ENCODE measurements at regions not wholly inside any gene's neighbourhood (a gene's known extent, or its start where the extent isn't known, plus 50 kb on each side); places are given as distances from the start of the nearest gene placed in this dataset.

GRCh38 chr2:83233781-83234180, 1225.3 kb downstream of the SUCLG1 start:
- Histone ChIP-seq H3K27ac (no peak overlapping the region), H3K9me3 (no peaks in the 10 kb centered on the region), H3K4me3 (no peak overlapping the region), H3K4me1 (no peaks in the 10 kb centered on the region), H3K36me3 (replicated peaks in 1 of 2; ENCODE audit: insufficient read depth in 1 of 2, low read depth in 2 of 2) (no peaks in the 10 kb centered on the region), H3K27me3 (no peaks in the 10 kb centered on the region)
- WGBS, 2 donors, result 27 to 34% methylated on average over 2 of the region's 2 CpGs
- intact Hi-C loops (cut with DNase I), result no loop called here
- no peak for TF ChIP-seq POLR2A (IDR thresholded peaks at IDR 0.05)
- TF ChIP-seq CTCF (IDR thresholded peaks at IDR 0.05), result no peak
- ATAC-seq, result no peak
- no peak for DNase-seq

- intact Hi-C loops (cut with DNase I), result no loop called here
- H3K27ac ChIP-seq, result no peak overlapping the region
- no peak overlapping the region for H3K4me3 ChIP-seq
- H3K36me3 ChIP-seq (replicated peaks in 1 of 2; ENCODE audit: insufficient read depth in 1 of 2, low read depth in 2 of 2), result no peaks in the 10 kb centered on the region
- DNase-seq (no peak), ATAC-seq (no peak)
- H3K9me3 ChIP-seq, result no peaks in the 10 kb centered on the region
- no peaks in the 10 kb centered on the region for H3K27me3 ChIP-seq
- TF ChIP-seq CTCF (IDR thresholded peaks at IDR 0.05) (no peak), POLR2A (IDR thresholded peaks at IDR 0.05) (no peak)
- H3K4me1 ChIP-seq, result no peaks in the 10 kb centered on the region
Observed at GRCh38 chr2:83233326-83233725, 1225.8 kb downstream of the SUCLG1 start.

- H3K4me1 ChIP-seq, result no peaks in the 10 kb centered on the region
- intact Hi-C loops (cut with DNase I), result no loop called here
- H3K27ac ChIP-seq, result no peak overlapping the region
- no peaks in the 10 kb centered on the region for H3K36me3 ChIP-seq (replicated peaks in 1 of 2; ENCODE audit: insufficient read depth in 1 of 2, low read depth in 2 of 2)
- WGBS, 2 donors, result 63 to 67% methylated on average over 2 of the region's 2 CpGs
- DNase-seq (no peak), ATAC-seq (no peak)
- no peaks in the 10 kb centered on the region for H3K27me3 ChIP-seq
- no peaks in the 10 kb centered on the region for H3K9me3 ChIP-seq
- TF ChIP-seq POLR2A (IDR thresholded peaks at IDR 0.05) (no peak), CTCF (IDR thresholded peaks at IDR 0.05) (no peak)
- H3K4me3 ChIP-seq, result no peak overlapping the region
Observed at GRCh38 chr2:83229443-83229842, 1229.6 kb downstream of the SUCLG1 start.

- ATAC-seq (no peak), DNase-seq (no peak)
- intact Hi-C loops (cut with DNase I), result no loop called here
- TF ChIP-seq CTCF (IDR thresholded peaks at IDR 0.05) (no peak), POLR2A (IDR thresholded peaks at IDR 0.05) (no peak)
- Histone ChIP-seq H3K27me3 (no peaks in the 10 kb centered on the region), H3K36me3 (replicated peaks in 1 of 2; ENCODE audit: insufficient read depth in 1 of 2, low read depth in 2 of 2) (no peaks in the 10 kb centered on the region), H3K4me1 (no peaks in the 10 kb centered on the region), H3K27ac (no peak overlapping the region), H3K9me3 (no peaks in the 10 kb centered on the region), H3K4me3 (no peak overlapping the region)
- 45 to 53% methylated on average over 5 of the region's 5 CpGs for WGBS, 2 donors
Observed at GRCh38 chr2:83224591-83225200, 1234.4 kb downstream of the SUCLG1 start.

GRCh38 chr2:83221258-83221657, 1237.8 kb downstream of the SUCLG1 start:
- no peaks in the 10 kb centered on the region for H3K36me3 ChIP-seq (replicated peaks in 1 of 2; ENCODE audit: insufficient read depth in 1 of 2, low read depth in 2 of 2)
- 44 to 52% methylated on average over 4 of the region's 4 CpGs for WGBS, 2 donors
- TF ChIP-seq CTCF (IDR thresholded peaks at IDR 0.05), result no peak
- TF ChIP-seq POLR2A (IDR thresholded peaks at IDR 0.05), result no peak
- H3K27ac ChIP-seq, result no peak overlapping the region
- ATAC-seq (no peak), DNase-seq (no peak)
- no peak overlapping the region for H3K4me3 ChIP-seq
- H3K4me1 ChIP-seq, result no peaks in the 10 kb centered on the region
- H3K27me3 ChIP-seq, result no peaks in the 10 kb centered on the region
- H3K9me3 ChIP-seq, result no peaks in the 10 kb centered on the region
- intact Hi-C loops (cut with DNase I), result no loop called here

Measured in body of pancreas (tissue), 4 donors.